CD4-positive, alpha-beta T cell treated with Interleukin-17A for 1 hour (primary cell): ENCODE measurements at regions not wholly inside any gene's neighbourhood (a gene's known extent, or its start where the extent isn't known, plus 50 kb on each side); places are given as distances from the start of the nearest gene placed in this dataset.
"Not testable (repeated sequence)": the region's sequence is repeated elsewhere in the genome, so short reads cannot be mapped to it uniquely, and the experiment has no call there.

ENCODE experiments used
- DNase-seq: peaks from one replicate; pipeline ENCODE4 v3.0.0-alpha.2; 2020

GRCh38 chr16:76818606-76819181 lies 372.3 kb upstream of the MON1B start:
- DNase-seq, result no peak

DNA sequence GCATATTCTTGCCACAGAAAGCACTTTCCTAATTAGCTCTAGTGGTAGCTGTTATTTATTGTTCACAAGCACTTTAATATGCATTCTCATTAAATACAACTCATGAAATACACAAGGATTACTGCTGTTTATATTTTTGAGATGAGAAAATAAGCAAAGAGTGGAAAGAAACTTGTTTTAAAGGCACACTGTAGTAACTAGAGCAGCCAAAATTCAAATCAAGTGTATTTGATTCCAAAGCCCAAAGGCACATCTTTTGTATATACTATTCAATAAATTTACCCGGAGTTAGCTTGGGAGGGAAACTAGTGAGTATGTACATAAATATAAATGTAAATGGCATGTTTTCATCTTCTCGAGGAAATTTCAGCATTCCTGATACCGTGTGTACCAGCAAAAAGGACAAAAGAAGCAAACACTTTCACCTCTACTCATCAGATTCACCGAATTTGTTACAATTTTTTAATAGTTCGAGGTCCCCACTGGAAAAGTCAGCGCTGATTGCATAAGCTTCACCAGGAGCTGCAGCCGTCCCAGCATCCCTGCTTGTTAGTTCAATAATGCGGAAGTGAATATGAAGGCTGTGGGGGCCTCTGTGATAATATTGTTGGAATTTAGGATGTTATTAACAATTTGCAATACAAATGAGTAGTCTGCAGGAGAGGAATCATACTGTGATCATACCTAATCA lies 371.6 kb upstream of the MON1B start:
- DNase-seq, result no peak

DNA sequence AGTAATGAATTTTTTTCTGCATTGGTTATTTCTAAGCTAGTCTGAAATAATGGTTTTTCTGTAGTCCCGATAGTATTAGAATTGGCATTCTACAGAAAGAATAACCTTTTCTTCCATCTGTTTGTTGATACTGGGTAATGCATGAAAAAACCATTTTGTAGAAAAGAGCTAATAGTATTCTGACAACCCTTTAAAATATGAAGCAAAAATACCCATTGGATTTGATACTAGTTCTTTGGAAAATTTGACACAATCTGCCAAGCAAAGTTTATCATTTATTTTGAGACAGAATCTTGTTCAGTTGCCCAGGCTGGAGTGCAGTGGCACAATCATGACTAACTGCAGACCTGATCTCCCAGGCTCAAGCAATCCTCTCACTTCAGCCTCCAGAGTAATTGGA lies 366.8 kb upstream of the MON1B start:
- no peak for DNase-seq

GRCh38 chr16:76824791-76825190 lies 366.2 kb upstream of the MON1B start:
- no peak for DNase-seq

- DNase-seq, result no peak
Measured at GRCh38 chr16:76835339-76835738, 355.7 kb upstream of the MON1B start.

- DNase-seq, result no peak
Measured at GRCh38 chr16:76835779-76836300, 355.1 kb upstream of the MON1B start.

GRCh38 chr16:76837872-76838271 lies 353.1 kb upstream of the MON1B start:
- no peak for DNase-seq

- no peak for DNase-seq
Measured at GRCh38 chr16:76854234-76854633, 336.8 kb upstream of the MON1B start.

- DNase-seq, result no peak
Measured at GRCh38 chr16:76856112-76856511, 334.9 kb upstream of the MON1B start.

DNA sequence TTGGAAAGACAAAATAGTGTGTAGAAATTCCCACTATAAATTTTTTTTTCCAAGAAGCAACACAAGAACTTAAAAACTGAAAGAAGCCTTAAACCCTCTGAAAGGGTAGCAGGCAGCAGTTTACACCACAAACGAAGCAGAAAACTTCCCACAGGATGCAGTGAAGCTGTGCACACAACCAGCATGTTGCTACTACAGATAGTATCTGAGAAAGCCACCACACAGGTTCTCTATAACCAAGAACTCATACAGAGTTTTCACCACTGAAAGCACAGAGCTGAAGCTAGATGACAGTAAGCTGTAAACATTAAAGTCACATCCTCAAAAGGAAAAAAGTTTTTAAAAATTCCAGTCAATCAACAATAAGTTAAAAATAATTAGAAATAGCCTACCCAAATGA lies 333.6 kb upstream of the MON1B start:
- DNase-seq, result no peak

- DNase-seq, result no peak
Measured at GRCh38 chr16:76862901-76863300, 328.1 kb upstream of the MON1B start.

GRCh38 chr16:76866994-76867393 lies 324.0 kb upstream of the MON1B start:
- DNase-seq, result no peak

- no peak for DNase-seq
Measured at GRCh38 chr16:76875898-76876297, 315.1 kb upstream of the MON1B start.

DNA sequence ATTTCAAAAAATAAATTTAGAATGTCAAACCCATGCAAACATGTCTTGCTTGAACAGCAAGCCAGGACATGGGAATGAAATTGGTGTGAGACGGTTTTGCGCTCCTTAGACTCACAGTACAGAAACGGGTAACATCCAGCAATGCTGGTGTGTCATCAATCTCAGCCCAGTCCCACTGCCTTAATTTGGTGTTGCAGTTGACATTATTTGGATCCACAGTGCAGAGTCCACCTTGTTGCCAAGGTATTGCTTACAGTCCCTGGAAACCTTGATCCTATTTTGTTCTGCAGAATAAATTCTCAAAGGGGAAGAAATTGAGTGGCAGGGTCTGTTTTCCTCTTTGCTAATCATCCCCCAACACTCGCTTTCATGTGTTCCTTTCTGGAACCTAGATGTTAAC lies 311.6 kb upstream of the MON1B start:
- no peak for DNase-seq

DNA sequence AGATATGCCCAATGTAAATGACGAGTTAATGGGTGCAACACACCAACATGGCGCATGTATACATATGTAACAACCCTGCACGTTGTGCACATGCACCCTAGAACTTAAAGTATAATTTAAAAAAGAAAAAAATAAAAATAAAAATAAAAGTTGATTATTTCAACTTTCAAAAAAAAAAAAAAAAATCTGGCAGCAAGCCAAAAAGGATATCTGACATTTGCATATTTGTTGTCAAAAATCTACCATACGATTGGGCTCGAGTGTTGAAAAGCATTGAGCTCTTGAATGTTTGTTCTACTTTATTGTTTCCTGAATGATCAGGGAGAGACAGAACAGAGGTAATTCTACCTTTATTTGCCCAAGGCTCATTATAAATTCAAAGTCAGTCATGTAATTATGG lies 310.5 kb upstream of the MON1B start:
- DNase-seq, result not testable (repeated sequence)

DNA sequence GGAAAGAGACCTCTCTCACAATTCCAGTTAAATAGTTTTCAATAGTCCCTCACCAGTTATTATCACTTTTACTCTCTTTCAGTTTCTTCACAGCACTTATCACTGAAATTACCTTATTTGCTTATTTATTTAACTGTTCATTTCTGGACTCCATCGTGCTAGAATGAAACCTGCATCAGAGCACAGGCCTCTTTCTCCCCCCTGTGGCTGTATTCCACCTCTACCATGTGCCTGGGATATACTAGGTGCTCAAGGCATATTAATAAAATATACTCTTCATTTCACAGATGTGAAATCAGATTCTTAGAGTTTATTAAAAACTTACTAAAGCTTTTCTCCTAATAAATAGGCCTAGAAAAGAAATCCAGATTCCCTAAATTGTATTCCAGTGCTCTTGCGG lies 308.9 kb upstream of the MON1B start:
- DNase-seq, result no peak

GRCh38 chr16:76883076-76883475 lies 307.9 kb upstream of the MON1B start:
- no peak for DNase-seq

DNA sequence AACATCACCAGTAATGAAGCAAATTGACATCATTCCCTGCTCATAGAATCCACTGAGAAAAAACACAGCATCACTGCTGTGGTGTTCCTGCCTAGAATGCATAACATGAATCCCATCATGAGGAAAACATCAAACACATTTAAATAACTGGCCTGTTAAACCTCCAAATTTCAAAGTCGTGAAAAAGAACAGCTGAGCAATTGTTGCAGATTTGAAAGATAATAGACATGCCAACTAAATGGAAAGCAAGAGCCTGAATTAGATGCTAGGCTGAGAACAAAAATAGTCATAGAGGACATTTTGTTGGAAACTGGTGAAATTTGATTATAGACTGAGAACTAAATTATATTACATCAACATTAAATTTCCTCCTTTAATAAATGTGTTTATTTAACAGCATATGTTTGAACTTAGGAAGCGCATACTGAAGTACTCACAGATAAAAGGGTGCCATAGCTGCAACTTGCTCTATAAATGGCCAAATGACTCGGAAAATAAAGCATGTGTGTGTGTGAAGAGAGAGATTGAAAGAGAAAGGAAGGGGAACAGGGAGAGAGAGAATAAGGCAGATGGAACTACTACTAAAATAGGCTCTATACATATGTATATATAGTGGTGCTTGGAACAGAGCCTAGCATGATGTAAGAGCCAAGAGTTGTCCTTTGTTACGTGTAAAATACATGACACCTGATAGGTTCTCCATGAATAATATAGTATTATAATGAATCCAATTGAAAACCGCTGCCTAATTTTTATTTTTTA lies 305.0 kb upstream of the MON1B start:
- no peak for DNase-seq

- no peak for DNase-seq
Measured at GRCh38 chr16:76897816-76898215, 293.2 kb upstream of the MON1B start.

DNA sequence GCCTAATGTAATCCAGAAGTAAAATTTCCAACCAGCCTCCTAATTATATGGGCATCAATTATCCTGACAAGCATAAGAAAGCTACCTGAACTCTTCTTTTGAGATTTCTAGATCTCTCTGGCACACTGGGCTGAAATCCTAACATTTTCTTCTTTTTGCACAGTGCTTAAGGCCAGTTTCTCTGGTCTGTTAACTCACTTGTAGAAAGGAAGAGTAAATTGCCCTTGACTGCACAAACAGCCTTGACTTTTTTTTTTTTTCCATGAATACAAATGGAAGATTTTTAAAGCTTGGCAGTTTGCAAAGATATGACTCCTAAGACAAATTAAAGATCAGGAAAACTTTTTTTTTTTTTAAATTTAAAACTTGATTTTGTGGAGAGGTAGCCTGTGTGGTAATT lies 291.2 kb upstream of the MON1B start:
- no peak for DNase-seq

DNA sequence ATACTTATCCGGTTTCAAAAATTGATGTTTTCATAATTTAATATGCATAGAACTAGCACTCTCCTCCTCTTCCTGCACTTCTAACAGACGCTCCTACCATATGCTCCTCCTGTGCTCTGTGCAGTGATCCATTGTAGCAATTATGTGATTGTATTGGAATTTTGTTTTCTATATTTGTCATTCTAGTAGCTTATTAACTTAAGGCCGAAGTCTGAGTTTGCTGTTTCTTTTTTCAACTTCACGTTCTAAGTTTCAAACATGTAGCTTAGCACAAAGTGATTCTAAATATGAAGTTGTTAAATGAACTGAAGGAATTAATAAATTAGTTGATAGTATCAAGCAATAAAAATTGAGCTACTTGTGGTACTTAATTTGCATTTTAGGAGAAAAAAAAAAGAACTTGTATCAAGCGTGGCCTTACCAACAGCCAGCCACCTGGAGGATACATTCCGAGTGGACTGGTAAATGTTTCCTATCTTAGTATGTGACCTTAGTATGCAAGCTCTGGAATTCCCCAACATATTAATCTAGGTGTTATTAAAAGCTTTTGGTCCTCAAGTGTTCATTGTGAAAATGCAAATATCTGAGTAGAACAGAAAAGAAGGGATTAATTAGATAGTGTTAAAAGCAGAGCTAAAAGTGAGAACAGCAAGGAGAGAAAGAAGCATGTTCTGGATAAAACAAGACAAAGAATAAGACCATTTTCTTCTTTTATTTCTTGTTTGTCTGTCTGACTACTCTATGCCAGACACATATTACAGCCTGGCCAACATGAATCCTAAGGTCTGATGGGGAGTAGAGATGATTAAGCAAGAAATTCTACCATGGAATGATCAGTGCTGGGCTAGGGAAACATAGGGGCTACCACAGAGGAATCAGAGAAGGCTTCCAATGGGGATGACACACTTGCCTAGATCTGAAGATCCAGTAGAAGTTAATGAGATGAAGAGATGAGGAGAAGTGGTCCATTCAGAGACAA lies 290.4 kb upstream of the MON1B start:
- no peak for DNase-seq

DNA sequence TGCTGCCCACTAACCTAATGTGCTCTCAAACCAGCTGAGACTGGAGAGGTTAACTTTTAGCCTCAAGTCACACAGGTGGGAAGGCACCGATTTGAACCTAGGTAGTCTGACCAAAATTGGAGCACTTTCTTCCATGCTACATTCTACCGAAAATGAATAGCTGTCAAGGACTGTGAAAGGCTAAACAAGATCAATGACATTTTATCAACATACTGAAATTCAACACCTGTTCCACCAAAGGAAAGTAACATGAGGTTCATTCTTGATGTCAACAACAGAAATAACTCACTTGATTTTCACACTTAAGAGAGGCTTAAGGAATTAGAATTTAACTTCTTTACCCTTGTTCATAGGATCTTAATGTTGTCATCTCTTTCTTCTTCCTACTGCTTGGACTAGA lies 284.4 kb upstream of the MON1B start:
- DNase-seq, result no peak

DNA sequence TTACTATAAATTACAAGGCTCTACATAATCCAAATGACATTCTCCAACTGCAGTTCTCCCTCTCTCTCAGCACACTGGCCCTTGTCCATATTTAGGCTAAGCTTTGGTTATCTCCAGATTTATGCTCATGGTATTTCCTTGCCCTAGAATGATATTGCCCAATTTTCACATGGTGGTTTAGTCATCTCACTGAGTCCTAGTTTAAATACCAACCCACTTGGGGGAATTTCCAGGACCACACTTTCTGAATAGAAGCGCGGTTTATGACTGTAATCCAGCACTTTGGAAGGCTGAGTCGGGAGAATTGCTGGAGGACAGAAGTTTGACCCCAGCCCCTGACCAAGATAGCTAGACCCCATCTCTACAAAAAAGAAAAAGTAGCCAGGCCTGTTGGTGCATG lies 280.1 kb upstream of the MON1B start:
- DNase-seq, result no peak
